HG03139 (cell line): ENCODE measurements at regions not wholly inside any gene's neighbourhood (a gene's known extent, or its start where the extent isn't known, plus 50 kb on each side); places are given as distances from the start of the nearest gene placed in this dataset.
A peak's percentile ranks its signal among the peaks of the same experiment; 100 is the strongest.
"Not testable (repeated sequence)": the region's sequence is repeated elsewhere in the genome, so short reads cannot be mapped to it uniquely, and the experiment has no call there.

ENCODE experiments used
- ATAC-seq: cut with Tn5 transposase; IDR thresholded peaks from one replicate; pipeline ENCODE4 v1.9.1; 2021; ENCODE audit not compliant: unreplicated experiment

DNA sequence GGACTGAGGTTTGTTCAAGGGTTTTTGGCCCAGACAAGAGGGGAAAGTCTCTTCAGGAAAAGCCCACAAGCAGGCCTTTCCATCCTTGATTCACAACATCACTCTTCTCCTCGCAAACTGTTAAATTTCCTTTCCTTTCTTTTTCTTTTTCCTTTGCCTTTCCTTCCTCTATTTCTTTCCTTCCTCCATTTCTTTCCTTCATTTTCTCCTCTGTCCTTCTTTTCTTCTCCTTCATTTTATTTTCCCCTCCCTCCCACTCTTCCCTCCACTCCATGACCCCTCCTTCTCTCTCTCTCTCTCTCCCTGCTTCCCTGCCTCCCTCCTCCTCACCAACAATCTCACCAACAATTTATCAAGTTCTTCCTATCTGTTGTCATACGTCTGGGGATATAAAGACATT, 89.1 kb downstream of the FAM72B start:
- ATAC-seq: not testable (repeated sequence)

DNA sequence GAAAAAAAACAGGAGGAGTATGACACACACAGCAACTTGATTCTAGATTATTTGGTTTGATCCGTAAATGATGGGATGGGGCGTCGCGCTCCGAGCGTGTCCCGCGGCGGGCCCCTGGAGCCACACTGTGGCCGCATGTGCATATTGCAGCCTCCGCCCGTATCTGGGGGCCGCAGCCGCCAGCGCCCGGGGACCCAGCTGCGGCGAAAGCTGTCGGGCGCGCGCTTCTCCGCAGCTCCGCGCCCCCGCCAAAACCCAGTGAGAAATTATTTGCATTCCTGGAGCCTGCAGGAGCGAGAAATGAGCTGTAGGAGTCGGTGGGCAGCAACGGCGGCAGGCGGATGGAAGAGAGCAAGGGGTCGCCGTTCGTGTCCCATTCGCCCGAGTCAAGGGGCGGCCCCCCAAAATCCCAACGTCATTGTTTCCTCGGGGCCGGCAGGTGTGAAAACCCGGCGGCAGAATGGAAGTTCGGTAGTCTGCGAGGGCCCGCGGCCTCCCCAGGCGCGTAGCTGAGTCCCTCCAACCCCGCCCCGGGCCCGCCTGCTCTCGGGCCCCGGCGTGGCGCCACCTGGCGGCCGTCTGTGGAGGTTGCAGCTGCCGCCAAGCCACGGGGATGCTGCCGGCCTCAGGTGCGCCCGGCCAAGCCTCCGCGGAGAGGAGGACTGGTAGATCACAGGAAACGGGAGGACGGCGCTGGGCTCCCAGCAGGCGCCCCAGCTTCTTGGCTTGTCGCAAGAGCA, 86.8 kb downstream of the FAM72B start:
- ATAC-seq: peak; percentile 91

DNA sequence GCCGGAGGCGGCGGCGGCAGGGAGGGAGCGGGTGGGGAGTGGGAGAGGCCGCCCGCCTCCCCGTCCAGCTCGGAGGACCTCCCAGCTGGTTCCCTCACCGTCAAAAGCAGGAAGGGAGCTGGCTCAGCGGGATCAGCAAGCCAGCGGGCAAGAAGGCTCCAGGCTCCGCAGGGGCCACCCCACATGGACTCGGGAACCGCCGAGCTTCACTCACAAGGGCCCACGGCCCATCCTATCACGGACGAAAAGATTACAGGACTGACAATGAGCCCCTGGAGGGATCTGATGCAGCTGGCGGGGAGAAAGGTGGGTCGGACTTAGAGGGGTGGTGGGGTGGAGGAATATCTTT, 86.3 kb downstream of the FAM72B start:
- ATAC-seq: not testable (repeated sequence)

DNA sequence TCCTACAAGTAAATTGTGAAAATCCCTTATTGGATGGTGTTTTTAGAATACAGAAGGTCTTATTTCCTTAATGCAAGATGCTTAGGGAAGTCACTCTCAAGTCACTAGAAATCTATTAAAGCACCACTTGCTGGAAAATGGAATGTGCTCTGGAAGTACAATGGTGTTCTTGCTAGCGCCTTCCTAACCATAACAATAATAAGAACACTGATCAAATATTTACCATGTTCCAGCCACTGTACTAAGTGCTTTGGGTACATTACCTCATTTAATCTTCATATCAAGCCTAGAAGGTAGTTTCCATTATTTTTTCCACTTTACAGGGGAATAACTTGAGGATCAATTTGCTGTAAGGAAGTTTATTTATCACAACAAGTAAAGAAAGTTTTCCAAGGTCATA, 75.1 kb downstream of the FAM72B start:
- ATAC-seq: not testable (repeated sequence)

DNA sequence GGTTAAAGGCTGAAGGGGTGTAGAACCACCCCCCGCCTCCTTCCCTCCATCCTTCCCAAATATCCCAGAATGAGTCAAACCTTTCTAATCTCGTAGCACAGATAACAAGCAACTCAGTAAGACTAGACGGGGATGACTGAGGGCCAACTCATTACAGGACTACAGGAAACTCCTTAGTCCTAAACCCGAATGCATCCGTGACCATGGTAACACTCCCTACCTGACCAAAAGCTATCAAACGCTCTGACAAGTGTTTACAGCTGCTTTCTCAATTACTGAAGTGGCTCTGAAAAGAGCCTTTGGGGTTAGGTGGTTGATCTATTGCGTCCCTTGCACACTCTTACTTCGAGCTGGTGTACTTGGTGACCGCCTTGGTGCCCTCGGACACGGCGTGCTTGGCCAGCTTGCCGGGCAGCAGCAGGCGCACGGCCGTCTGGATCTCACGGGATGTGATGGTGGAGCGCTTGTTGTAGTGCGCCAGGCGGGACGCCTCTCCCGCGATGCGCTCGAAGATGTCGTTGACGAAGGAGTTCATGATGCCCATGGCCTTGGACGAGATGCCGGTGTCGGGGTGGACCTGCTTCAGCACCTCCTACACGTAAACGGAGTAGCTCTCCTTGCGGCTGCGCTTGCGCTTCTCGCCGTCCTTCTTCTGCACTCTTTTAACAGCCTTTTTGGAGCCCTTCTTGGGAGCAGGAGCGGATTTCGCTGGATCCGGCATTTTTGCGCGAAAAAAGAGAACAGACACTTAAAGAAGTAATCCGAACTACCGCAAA, 67.4 kb downstream of the FAM72B start:
- ATAC-seq: not testable (repeated sequence)

DNA sequence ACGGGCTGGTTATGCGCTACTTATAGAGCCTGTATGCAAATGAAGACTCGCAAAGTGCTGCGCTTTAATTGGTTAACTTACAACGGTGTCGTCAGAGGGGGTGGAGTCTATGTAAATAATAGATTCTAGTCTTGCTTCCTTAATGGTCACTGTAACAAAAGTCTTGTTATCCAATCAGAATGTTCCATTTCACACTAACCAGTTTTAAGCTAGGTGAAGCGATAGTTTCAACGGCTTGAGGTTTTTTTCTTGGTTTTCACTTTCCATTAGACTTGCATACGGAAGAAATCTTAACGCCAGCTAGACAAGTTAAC, 66.9 kb downstream of the FAM72B start:
- ATAC-seq: not testable (repeated sequence)

DNA sequence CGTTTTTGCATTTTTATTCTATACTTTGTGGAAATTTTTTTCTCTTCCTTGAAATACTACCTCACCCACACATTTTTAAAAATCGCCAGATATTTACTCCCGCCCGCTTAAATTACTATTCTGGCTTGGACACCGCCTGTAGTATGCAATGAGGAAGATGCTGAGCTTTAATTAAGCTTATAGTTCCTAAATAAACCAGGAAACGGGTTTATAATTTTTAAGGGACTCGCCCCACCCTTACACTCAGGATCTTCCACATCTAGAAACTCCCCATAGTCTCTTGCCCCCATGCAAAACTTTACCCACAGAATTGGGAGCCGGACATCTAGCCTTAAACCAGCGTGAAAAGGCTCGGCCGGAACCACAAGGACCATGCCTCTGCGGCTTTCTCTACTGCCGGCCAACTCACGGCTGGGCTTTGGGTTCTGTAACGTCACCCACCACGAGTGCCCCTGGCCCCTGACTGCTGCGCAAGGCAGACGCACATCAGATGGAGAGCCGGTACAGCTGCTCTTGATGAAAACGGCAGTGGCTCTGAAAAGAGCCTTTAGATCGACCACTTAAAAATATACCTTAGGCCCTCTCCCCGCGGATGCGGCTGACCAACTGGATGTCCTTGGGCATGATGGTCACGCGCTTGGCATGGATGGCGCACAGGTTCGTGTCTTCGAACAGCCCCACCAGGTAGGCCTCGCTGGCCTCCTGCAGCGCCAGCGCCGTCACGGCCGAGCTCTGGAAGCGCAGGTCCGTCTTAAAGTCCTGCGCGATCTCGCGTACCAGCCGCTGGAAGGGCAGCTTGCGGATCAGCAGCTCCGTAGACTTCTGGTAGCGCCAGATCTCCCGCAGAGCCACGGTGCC, 66.3 kb downstream of the FAM72B start:
- ATAC-seq: not testable (repeated sequence)
